Activated B cell treated with CpG ODN at 0.5 μM for 24 hours (primary cell): ENCODE measurements at regions not wholly inside any gene's neighbourhood (a gene's known extent, or its start where the extent isn't known, plus 50 kb on each side); places are given as distances from the start of the nearest gene placed in this dataset.

Source experiments
- ATAC-seq: fragments of 200-7000 bp; cut with Tn5 transposase; one replicate; pipeline ENCODE4 v1.10.0; 2021; ENCODE audit warnings: low read depth, mild to moderate bottlenecking, moderate library complexity
- CTCF ChIA-PET: fragments of 350-600 bp; sonication (Branson Sonifier 250); formaldehyde crosslinking; loops from one replicate; lab custom pipeline; 2021; ENCODE audit warnings: antibody characterized with exemption; lab: Charles Lee
- POLR2A ChIA-PET: fragments of 350-600 bp; sonication (Branson Sonifier 250); formaldehyde crosslinking; loops from one replicate; lab custom pipeline; 2021; ENCODE audit warnings: antibody characterized with exemption; lab: Charles Lee
- DNase-seq: peaks from one replicate; pipeline ENCODE4 v3.0.0; 2022
- H3K27ac Mint-ChIP-seq: one replicate; pipeline ENCODE4 v1.8.0; 2020; ENCODE audit warnings: mixed read lengths
- H3K27me3 Mint-ChIP-seq: one replicate; pipeline ENCODE4 v1.8.0; 2021; ENCODE audit warnings: mixed read lengths
- H3K36me3 Mint-ChIP-seq: one replicate; pipeline ENCODE4 v1.8.0; 2021; ENCODE audit warnings: low read depth, mixed read lengths
- H3K4me1 Mint-ChIP-seq: one replicate; pipeline ENCODE4 v1.8.0; 2021; ENCODE audit warnings: mixed read lengths
- H3K4me3 Mint-ChIP-seq: one replicate; pipeline ENCODE4 v1.8.0; 2020; ENCODE audit warnings: mild to moderate bottlenecking, mixed read lengths
- H3K9me3 Mint-ChIP-seq: one replicate; pipeline ENCODE4 v1.8.0; 2020; ENCODE audit warnings: mixed read lengths
- CTCF ChIP-seq: fragments of 200-600 bp; IDR thresholded peaks from one replicate; pipeline ENCODE4 v1.8.0; 2022; ENCODE audit warnings: antibody characterized with exemption, mild to moderate bottlenecking
- intact Hi-C: fragments of 100-400 bp; cut with micrococcal nuclease; formaldehyde crosslinking; loops from one replicate; pipeline ENCODE4 v1.15.1; 2024

GRCh38 chr4:12993923-12994322 is 490.2 kb downstream of the RAB28 start:
- Mint-ChIP-seq H3K36me3 (peaks cover 3% of the 10 kb centered on the region), H3K27ac (no peak overlapping the region), H3K4me3 (no peak overlapping the region), H3K4me1 (no peaks in the 10 kb centered on the region), H3K9me3 (peaks cover 10% of the 10 kb centered on the region), H3K27me3 (no peaks in the 10 kb centered on the region)
- ChIA-PET CTCF (no interaction called here), POLR2A (no interaction called here)
- no peak for TF ChIP-seq CTCF
- no peak for DNase-seq
- intact Hi-C loops, result no loop called here
- ATAC-seq, result no peak

GRCh38 chr4:12987284-12987683 is 496.9 kb downstream of the RAB28 start:
- H3K27ac Mint-ChIP-seq, result no peak overlapping the region

GRCh38 chr4:12979797-12980196 is 504.3 kb downstream of the RAB28 start:
- Mint-ChIP-seq H3K36me3 (no peaks in the 10 kb centered on the region), H3K27me3 (no peaks in the 10 kb centered on the region), H3K4me3 (no peak overlapping the region), H3K4me1 (no peaks in the 10 kb centered on the region), H3K27ac (no peak overlapping the region), H3K9me3 (peaks cover 15% of the 10 kb centered on the region)
- CTCF ChIA-PET, result no interaction called here
- intact Hi-C loops, result no loop called here
- no peak for DNase-seq
- no peak for TF ChIP-seq CTCF
- ATAC-seq, result no peak
- POLR2A ChIA-PET, result no interaction called here

More at GRCh38 chr4:12987284-12987683, 496.9 kb downstream of the RAB28 start:
- POLR2A ChIA-PET, result no interaction called here
- no peak for TF ChIP-seq CTCF
- no peak for ATAC-seq
- H3K36me3 Mint-ChIP-seq, result no peaks in the 10 kb centered on the region
- no peaks in the 10 kb centered on the region for H3K4me1 Mint-ChIP-seq
- H3K27me3 Mint-ChIP-seq, result no peaks in the 10 kb centered on the region
- DNase-seq, result no peak
- CTCF ChIA-PET, result interaction anchor here (0.7 kb wide), 1 partner anchor 16 kb away, joined by 3 read pairs; no protein-coding TSS in a partner anchor
- H3K9me3 Mint-ChIP-seq, result peaks cover 11% of the 10 kb centered on the region
- H3K4me3 Mint-ChIP-seq, result no peak overlapping the region
- intact Hi-C loops, result no loop called here

- Mint-ChIP-seq H3K36me3 (no peaks in the 10 kb centered on the region), H3K4me3 (no peak overlapping the region), H3K9me3 (peaks cover 11% of the 10 kb centered on the region), H3K4me1 (no peaks in the 10 kb centered on the region), H3K27ac (no peak overlapping the region), H3K27me3 (no peaks in the 10 kb centered on the region)
- no peak for DNase-seq
- intact Hi-C loops, result no loop called here
- no peak for TF ChIP-seq CTCF
- no peak for ATAC-seq
- POLR2A ChIA-PET, result no interaction called here
- CTCF ChIA-PET, result no interaction called here
Measured at GRCh38 chr4:12978310-12978709, 505.8 kb downstream of the RAB28 start.

GRCh38 chr4:12975511-12975910 is 508.6 kb downstream of the RAB28 start:
- peaks cover 1% of the 10 kb centered on the region for H3K9me3 Mint-ChIP-seq
- POLR2A ChIA-PET, result no interaction called here
- no peak overlapping the region for H3K4me3 Mint-ChIP-seq
- CTCF ChIA-PET, result no interaction called here
- H3K27ac Mint-ChIP-seq, result no peak overlapping the region
- H3K36me3 Mint-ChIP-seq, result no peaks in the 10 kb centered on the region
- no peak for ATAC-seq
- no peaks in the 10 kb centered on the region for H3K4me1 Mint-ChIP-seq
- TF ChIP-seq CTCF, result no peak
- H3K27me3 Mint-ChIP-seq, result no peaks in the 10 kb centered on the region
- no peak for DNase-seq
- intact Hi-C loops, result no loop called here
